Tibial nerve (tissue), 4 donors: ENCODE measurements at regions not wholly inside any gene's neighbourhood (a gene's known extent, or its start where the extent isn't known, plus 50 kb on each side); places are given as distances from the start of the nearest gene placed in this dataset.
"Not testable (repeated sequence)": the region's sequence is repeated elsewhere in the genome, so short reads cannot be mapped to it uniquely, and the experiment has no call there.

ENCODE experiments used
- DNase-seq, 2 donors: peaks; one replicate each; pipeline ENCODE4 v3.0.0-alpha.2; 2019; ENCODE audit warnings: low spot score in 2 of 2
- H3K27ac ChIP-seq, 4 donors: fragments of 200-600 bp; sonication (generic) in 3 of 4; one replicate each; pipeline ENCODE4 v1.5.1; 2017 to 2019; ENCODE audit warnings: mild to moderate bottlenecking in 1 of 4
- H3K27me3 ChIP-seq, 2 donors: fragments of 200-600 bp; sonication (generic) in 1 of 2; one replicate each; pipeline versions ENCODE4 v1.5.1 to v1.6.0; 2017 to 2019
- H3K36me3 ChIP-seq, 3 donors: fragments of 200-600 bp; sonication (generic); one replicate each; pipeline ENCODE4 v1.5.1; 2018 to 2019
- H3K4me1 ChIP-seq, 4 donors: fragments of 200-600 bp; sonication (generic) in 3 of 4; one replicate each; pipeline ENCODE4 v1.5.1; 2017 to 2019
- H3K4me3 ChIP-seq, 4 donors: fragments of 200-600 bp; sonication (generic) in 3 of 4; one replicate each; pipeline ENCODE4 v1.5.1; 2017 to 2019; ENCODE audit warnings: mild to moderate bottlenecking in 1 of 4, moderate library complexity in 1 of 4
- H3K9me3 ChIP-seq, 4 donors: fragments of 200-600 bp; sonication (generic) in 3 of 4; one replicate each; pipeline ENCODE4 v1.5.1; 2017 to 2019
- EP300 ChIP-seq, 2 donors: sonication (generic); formaldehyde crosslinking; IDR thresholded peaks; one replicate each; pipeline ENCODE4 v1.6.1; 2017; ENCODE audit warnings: antibody characterized with exemption in 2 of 2, mild to moderate bottlenecking in 1 of 2
- POLR2A ChIP-seq, 2 donors: fragments of 450-650 bp; IDR thresholded peaks; one replicate each; pipeline ENCODE4 v1.6.1; 2017; ENCODE audit warnings: antibody characterized with exemption in 2 of 2, mild to moderate bottlenecking in 2 of 2, moderate library complexity in 2 of 2
- WGBS, 2 donors: methylation state at CpG; one replicate each; pipeline ENCODE4 v1.1.5; 2018; 5-methylcytosine and 5-hydroxymethylcytosine counted together
- TF ChIP-seq, protein P1 (sequence below), 5 experiments: fragments of 200-600 bp in 3 of 5; fragments of 450-650 bp in 2 of 5; sonication (generic) in 3 of 5; IDR thresholded peaks; one replicate each; pipeline ENCODE4 v1.5.1; 2016 to 2019; ENCODE audit warnings: antibody characterized with exemption in 5 of 5, mild to moderate bottlenecking in 3 of 5, moderate library complexity in 2 of 5

DNA sequence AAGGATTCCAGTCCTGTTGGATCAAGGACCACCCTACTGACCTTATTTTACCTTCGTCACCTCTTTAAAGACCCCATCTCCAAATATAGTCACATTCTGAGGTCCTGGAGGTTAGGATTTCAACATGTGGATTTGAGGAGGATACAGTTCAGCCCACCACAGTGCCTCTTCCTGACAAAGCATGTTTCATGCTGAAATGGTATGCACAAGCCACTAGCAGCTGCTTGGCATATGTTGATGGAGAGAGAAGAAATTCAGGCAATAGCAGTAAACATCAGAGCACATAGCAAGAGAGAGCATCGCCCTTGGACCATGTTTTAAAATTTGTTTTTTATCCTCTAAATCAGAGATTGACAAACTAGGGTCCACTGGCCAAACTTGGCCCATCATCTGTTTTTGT, 172.1 kb downstream of the PRKX start:
- H3K4me3 ChIP-seq: no peak overlapping the region
- H3K27me3 ChIP-seq: no peaks in the 10 kb centered on the region
- H3K4me1 ChIP-seq: no peaks in the 10 kb centered on the region
- WGBS, 2 donors: 88 to 92% methylated on average over 2 of the region's 2 CpGs
- DNase-seq: no peak
- H3K36me3 ChIP-seq: no peaks in the 10 kb centered on the region
- no peaks in the 10 kb centered on the region for H3K9me3 ChIP-seq
- TF ChIP-seq POLR2A (IDR thresholded peaks at IDR 0.05): no peak
- no peak for TF ChIP-seq EP300 (IDR thresholded peaks at IDR 0.05)
- TF ChIP-seq, protein P1, sequence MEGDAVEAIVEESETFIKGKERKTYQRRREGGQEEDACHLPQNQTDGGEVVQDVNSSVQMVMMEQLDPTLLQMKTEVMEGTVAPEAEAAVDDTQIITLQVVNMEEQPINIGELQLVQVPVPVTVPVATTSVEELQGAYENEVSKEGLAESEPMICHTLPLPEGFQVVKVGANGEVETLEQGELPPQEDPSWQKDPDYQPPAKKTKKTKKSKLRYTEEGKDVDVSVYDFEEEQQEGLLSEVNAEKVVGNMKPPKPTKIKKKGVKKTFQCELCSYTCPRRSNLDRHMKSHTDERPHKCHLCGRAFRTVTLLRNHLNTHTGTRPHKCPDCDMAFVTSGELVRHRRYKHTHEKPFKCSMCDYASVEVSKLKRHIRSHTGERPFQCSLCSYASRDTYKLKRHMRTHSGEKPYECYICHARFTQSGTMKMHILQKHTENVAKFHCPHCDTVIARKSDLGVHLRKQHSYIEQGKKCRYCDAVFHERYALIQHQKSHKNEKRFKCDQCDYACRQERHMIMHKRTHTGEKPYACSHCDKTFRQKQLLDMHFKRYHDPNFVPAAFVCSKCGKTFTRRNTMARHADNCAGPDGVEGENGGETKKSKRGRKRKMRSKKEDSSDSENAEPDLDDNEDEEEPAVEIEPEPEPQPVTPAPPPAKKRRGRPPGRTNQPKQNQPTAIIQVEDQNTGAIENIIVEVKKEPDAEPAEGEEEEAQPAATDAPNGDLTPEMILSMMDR (IDR thresholded peaks at IDR 0.05): no peak
- H3K27ac ChIP-seq: no peak overlapping the region

DNA sequence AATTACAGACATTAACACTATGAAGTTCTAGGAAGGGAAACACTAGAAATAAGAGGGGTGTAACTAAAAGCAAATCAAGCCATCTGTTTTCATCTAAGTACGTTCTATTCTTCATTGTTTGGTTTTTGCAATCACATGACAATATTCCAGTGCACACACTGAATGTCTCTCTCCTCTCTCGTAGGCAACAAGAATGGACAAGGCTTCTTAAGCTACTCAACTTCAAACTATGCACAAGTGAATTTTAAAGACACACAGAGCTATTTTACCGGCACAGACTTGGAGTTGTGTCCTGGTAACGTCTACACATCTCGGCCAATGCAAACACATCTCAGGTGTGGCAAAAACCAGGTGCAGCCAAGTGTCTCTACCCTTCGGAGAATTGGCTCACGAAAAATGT, 173.3 kb downstream of the PRKX start:
- H3K36me3 ChIP-seq: no peaks in the 10 kb centered on the region
- H3K9me3 ChIP-seq: peaks cover 0 to 9% (median 0%) of the 10 kb centered on the region in 4 donors
- TF ChIP-seq, protein P1 (IDR thresholded peaks at IDR 0.05): no peak
- TF ChIP-seq EP300 (IDR thresholded peaks at IDR 0.05) (no peak), POLR2A (IDR thresholded peaks at IDR 0.05) (no peak)
- 72 to 80% methylated on average over 7 of the region's 7 CpGs for WGBS, 2 donors
- DNase-seq: no peak
- H3K4me3 ChIP-seq: no peak overlapping the region
- no peaks in the 10 kb centered on the region for H3K4me1 ChIP-seq
- H3K27ac ChIP-seq: no peak overlapping the region
- H3K27me3 ChIP-seq: no peaks in the 10 kb centered on the region

DNA sequence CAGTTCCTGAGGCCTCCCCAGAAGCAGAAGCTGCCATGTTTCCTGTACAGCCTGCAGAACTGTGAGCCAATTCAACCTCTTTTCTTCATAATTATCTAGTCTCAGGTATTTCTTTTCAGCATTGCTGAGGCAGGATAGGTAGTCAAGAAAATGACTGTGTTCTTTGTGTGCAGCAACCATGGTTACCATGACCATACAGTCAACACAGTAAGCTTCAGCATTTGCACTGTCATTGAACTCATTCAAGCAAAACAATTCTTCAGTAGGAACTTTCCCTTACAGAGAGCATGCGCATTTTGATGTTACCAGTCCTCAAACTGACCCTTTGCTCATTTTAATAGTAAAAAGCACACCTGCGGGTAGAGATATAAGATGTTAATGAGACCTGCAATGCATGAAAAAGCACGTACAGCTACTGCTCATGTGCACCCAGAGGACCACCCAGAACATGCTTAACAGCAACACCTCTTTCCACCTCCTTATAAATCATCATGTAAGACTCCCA, 180.8 kb downstream of the PRKX start:
- Histone ChIP-seq H3K4me3 (no peak overlapping the region), H3K27ac (no peak overlapping the region), H3K9me3 (peaks cover 0 to 10% (median 2%) of the 10 kb centered on the region in 4 donors), H3K36me3 (no peaks in the 10 kb centered on the region), H3K27me3 (no peaks in the 10 kb centered on the region), H3K4me1 (no peaks in the 10 kb centered on the region)
- DNase-seq: no peak
- TF ChIP-seq, protein P1 (IDR thresholded peaks at IDR 0.05): no peak
- TF ChIP-seq POLR2A (IDR thresholded peaks at IDR 0.05) (no peak), EP300 (IDR thresholded peaks at IDR 0.05) (no peak)
- 86 to 93% methylated on average over 3 of the region's 3 CpGs for WGBS, 2 donors

DNA sequence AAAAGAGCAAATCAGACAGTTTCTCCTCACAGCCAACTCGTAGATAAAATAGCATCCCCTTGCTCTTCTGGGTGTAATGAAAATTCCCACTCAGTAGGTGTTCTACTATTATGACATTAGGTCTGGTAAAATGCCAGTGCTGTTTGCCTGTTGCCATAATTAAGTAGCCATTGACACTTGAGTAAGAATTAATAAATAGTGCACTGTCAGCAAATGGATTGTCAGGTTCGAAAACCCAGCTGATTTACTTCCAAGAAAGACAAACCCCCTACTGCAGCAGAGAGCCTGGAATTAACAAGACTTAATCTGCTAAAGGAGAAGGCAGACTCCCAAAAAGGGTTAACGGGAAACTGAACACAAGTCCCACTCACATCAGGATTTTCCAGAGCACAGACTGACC, 182.0 kb downstream of the PRKX start:
- H3K27ac ChIP-seq, DNase-seq, H3K36me3 ChIP-seq, H3K4me3 ChIP-seq, H3K27me3 ChIP-seq, H3K4me1 ChIP-seq, H3K9me3 ChIP-seq: not testable (repeated sequence)
- 50 to 79% methylated on average over 2 to 3 of the region's 3 CpGs for WGBS, 2 donors

DNA sequence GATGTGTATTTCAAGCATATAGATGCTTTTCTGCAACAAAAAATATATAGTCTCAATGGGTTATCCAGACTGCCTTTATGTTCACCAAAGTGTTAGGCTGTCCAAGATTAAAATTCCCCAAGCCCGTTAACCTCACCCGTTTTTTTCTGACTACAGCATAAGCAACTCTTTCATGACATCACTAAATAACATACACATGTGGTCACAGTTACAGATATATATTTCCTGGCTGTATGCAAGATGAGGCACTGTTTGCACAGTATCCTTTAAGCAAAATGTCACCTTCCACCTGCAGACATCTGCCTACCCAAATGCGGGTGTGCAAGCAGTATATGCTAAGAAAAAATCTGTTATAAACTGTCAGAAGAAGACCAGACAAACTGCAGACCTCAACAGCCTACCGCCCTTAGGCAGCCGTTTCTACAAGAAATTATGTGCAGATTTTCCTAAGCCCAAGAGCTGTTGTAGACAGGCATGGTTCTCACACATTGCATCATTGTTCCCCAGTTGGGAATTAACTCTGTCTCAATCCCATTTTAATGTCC, 183.1 kb upstream of the MXRA5 start:
- TF ChIP-seq, protein P1 (IDR thresholded peaks at IDR 0.05): no peak
- no peak for TF ChIP-seq EP300 (IDR thresholded peaks at IDR 0.05)
- no peak for TF ChIP-seq POLR2A (IDR thresholded peaks at IDR 0.05)
- 53 to 55% methylated on average over 5 of the region's 5 CpGs for WGBS, 2 donors
- Histone ChIP-seq H3K27ac (no peak overlapping the region), H3K27me3 (no peaks in the 10 kb centered on the region), H3K9me3 (no peaks in the 10 kb centered on the region), H3K4me1 (no peaks in the 10 kb centered on the region), H3K36me3 (no peaks in the 10 kb centered on the region), H3K4me3 (no peak overlapping the region)
- no peak for DNase-seq

DNA sequence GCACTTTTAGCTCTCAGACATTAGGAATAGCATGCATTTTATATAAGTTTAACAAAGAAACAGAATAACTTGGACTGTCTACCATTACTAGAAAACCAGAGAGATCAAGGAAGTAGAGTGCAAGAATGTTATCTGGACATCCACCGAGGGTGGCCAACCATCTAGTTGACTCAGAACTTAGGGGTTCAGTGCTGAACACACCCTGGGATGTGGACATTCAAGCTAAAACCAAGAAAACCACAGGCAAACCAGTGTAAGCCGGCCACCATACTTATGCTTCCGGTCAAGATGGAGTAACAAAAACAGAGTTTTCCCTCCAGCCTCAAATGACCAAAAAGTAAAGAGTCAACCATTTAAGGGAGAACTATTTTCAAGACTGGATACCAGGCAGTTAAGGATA, 181.4 kb upstream of the MXRA5 start:
- no peak overlapping the region for H3K27ac ChIP-seq
- no peaks in the 10 kb centered on the region for H3K4me1 ChIP-seq
- H3K9me3 ChIP-seq: no peaks in the 10 kb centered on the region
- no peak for TF ChIP-seq POLR2A (IDR thresholded peaks at IDR 0.05)
- TF ChIP-seq EP300 (IDR thresholded peaks at IDR 0.05): no peak
- TF ChIP-seq, protein P1 (IDR thresholded peaks at IDR 0.05): no peak
- no peak overlapping the region for H3K4me3 ChIP-seq
- H3K36me3 ChIP-seq: no peaks in the 10 kb centered on the region
- no peaks in the 10 kb centered on the region for H3K27me3 ChIP-seq
- no peak for DNase-seq
- WGBS, 2 donors: 89 to 100% methylated on average over 3 of the region's 3 CpGs
